ENCODE measurements at regions not wholly inside any gene's neighbourhood (a gene's known extent, or its start where the extent isn't known, plus 50 kb on each side); places are given as distances from the start of the nearest gene placed in this dataset.

DNA sequence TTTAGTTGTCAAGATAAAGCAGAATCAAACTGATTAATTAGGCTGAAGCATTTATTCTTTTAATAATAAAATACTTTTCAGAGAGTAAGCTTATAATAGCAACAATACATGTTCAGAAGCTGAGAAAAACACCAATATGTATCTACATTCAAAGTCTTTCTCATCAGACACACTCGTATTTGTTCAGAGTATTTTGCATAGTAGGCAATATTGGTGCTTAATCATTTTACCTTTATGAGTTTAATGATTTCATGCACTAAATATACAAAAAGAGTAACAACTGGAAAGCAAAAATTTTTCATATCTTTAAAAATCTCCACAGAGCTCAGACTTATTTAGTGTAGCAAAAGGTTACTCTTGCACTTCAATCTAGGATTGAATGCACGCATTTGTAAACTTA lies 313.9 kb downstream of the ZEB2 start:
- intact Hi-C loops (cut with micrococcal nuclease; ENCODE audit: unreplicated experiment) = no loop called here
- no peaks in the 10 kb centered on the region for H3K9me3 ChIP-seq (ENCODE audit: low read depth, low read length, poor library complexity, severe bottlenecking)
- no peaks in the 10 kb centered on the region for H3K27me3 ChIP-seq (replicated peaks; ENCODE audit: insufficient read depth, low read depth, low read length, poor library complexity)
- POLR2A ChIA-PET (ENCODE audit: low non-redundant PET) = no interaction called here
- no TSS peak for BruUV-seq (replicated peaks)
- H3K36me3 ChIP-seq (ENCODE audit: insufficient read depth, low read length, poor library complexity, severe bottlenecking) = no peaks in the 10 kb centered on the region
- CTCF ChIA-PET = no interaction called here
- no peak for DNase-seq (ENCODE audit: low spot score)
- TF ChIP-seq, protein P1, sequence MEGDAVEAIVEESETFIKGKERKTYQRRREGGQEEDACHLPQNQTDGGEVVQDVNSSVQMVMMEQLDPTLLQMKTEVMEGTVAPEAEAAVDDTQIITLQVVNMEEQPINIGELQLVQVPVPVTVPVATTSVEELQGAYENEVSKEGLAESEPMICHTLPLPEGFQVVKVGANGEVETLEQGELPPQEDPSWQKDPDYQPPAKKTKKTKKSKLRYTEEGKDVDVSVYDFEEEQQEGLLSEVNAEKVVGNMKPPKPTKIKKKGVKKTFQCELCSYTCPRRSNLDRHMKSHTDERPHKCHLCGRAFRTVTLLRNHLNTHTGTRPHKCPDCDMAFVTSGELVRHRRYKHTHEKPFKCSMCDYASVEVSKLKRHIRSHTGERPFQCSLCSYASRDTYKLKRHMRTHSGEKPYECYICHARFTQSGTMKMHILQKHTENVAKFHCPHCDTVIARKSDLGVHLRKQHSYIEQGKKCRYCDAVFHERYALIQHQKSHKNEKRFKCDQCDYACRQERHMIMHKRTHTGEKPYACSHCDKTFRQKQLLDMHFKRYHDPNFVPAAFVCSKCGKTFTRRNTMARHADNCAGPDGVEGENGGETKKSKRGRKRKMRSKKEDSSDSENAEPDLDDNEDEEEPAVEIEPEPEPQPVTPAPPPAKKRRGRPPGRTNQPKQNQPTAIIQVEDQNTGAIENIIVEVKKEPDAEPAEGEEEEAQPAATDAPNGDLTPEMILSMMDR (conservative IDR thresholded peaks at IDR 0.05; ENCODE audit: low read depth, low read length) = no peak
- TF ChIP-seq EZH2 (IDR thresholded peaks at IDR 0.05; ENCODE audit: borderline replicate concordance, low read depth, low read length, poor library complexity, severe bottlenecking) = no peak
- no peak overlapping the region for H3K4me3 ChIP-seq (ENCODE audit: low read depth, low read length, poor library complexity, severe bottlenecking)
- no peak overlapping the region for H3K27ac ChIP-seq (ENCODE audit: low read depth, low read length, poor library complexity, severe bottlenecking)
- H3K4me1 ChIP-seq (ENCODE audit: insufficient read depth, low read length, poor library complexity, severe bottlenecking) = no peaks in the 10 kb centered on the region

DNA sequence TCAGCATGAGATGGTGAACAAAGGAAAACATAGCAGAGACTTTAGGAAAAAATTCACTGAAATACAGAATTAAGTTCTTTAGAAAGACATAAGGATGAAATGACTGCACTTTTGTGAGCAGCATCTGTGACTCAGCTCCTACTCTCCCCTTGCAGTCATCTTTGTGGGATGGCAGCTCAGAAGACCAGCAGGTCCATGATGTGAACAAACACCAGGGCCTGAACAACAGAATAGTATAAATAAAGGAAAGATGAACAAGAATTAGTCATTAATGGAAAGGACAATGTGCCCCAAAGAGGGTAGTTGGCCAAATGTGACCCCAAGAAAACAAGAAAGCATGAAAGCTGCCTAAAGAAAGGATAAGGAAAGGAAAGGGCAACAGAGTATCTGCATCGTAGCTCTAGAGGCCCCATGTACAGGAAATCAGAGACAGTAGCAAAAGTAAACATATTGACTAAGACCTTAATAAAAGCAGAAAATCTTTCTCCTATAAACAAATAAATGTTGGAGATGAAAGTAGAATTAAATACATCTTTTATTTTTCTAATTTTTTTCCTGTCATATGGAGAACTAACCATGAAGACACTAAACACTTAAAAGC lies 318.0 kb downstream of the ZEB2 start:
- DNase-seq (ENCODE audit: low spot score) = no peak
- H3K4me1 ChIP-seq (ENCODE audit: insufficient read depth, low read length, poor library complexity, severe bottlenecking) = no peaks in the 10 kb centered on the region
- no peak for TF ChIP-seq EZH2 (IDR thresholded peaks at IDR 0.05; ENCODE audit: borderline replicate concordance, low read depth, low read length, poor library complexity, severe bottlenecking)
- TF ChIP-seq, protein P1 (conservative IDR thresholded peaks at IDR 0.05; ENCODE audit: low read depth, low read length) = no peak
- no peaks in the 10 kb centered on the region for H3K27me3 ChIP-seq (replicated peaks; ENCODE audit: insufficient read depth, low read depth, low read length, poor library complexity)
- H3K4me3 ChIP-seq (ENCODE audit: low read depth, low read length, poor library complexity, severe bottlenecking) = no peak overlapping the region
- H3K36me3 ChIP-seq (ENCODE audit: insufficient read depth, low read length, poor library complexity, severe bottlenecking) = no peaks in the 10 kb centered on the region
- no peaks in the 10 kb centered on the region for H3K9me3 ChIP-seq (ENCODE audit: low read depth, low read length, poor library complexity, severe bottlenecking)
- intact Hi-C loops (cut with micrococcal nuclease; ENCODE audit: unreplicated experiment) = no loop called here
- ChIA-PET CTCF (no interaction called here), POLR2A (ENCODE audit: low non-redundant PET) (no interaction called here)
- H3K27ac ChIP-seq (ENCODE audit: low read depth, low read length, poor library complexity, severe bottlenecking) = no peak overlapping the region
- no TSS peak for BruUV-seq (replicated peaks)

DNA sequence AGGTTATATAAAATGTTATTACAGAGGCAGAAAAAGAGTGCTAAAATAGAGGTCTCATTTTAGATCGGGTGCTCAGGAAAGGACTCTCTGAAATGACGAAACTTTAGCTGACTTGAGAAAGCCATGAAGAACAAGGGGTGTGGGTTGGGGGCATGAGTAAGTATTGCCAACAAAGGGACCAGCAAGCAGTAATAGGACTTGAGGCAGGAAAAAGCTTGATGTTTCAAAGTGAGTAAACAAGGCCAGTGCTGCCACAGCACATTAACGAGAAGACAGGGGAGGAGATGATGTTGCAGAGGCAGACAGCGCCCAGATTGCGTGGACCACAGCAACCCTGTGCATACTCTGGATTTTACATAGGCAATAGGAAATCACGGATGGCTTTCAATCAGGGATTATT lies 318.8 kb downstream of the ZEB2 start:
- POLR2A ChIA-PET (ENCODE audit: low non-redundant PET) = no interaction called here
- intact Hi-C loops (cut with micrococcal nuclease; ENCODE audit: unreplicated experiment) = no loop called here
- Histone ChIP-seq H3K27ac (ENCODE audit: low read depth, low read length, poor library complexity, severe bottlenecking) (no peak overlapping the region), H3K4me3 (ENCODE audit: low read depth, low read length, poor library complexity, severe bottlenecking) (no peak overlapping the region), H3K27me3 (replicated peaks; ENCODE audit: insufficient read depth, low read depth, low read length, poor library complexity) (no peaks in the 10 kb centered on the region), H3K4me1 (ENCODE audit: insufficient read depth, low read length, poor library complexity, severe bottlenecking) (no peaks in the 10 kb centered on the region), H3K9me3 (ENCODE audit: low read depth, low read length, poor library complexity, severe bottlenecking) (no peaks in the 10 kb centered on the region), H3K36me3 (ENCODE audit: insufficient read depth, low read length, poor library complexity, severe bottlenecking) (no peaks in the 10 kb centered on the region)
- TF ChIP-seq, protein P1 (conservative IDR thresholded peaks at IDR 0.05; ENCODE audit: low read depth, low read length) = no peak
- no peak for TF ChIP-seq EZH2 (IDR thresholded peaks at IDR 0.05; ENCODE audit: borderline replicate concordance, low read depth, low read length, poor library complexity, severe bottlenecking)
- DNase-seq (ENCODE audit: low spot score) = no peak
- no TSS peak for BruUV-seq (replicated peaks)
- CTCF ChIA-PET = no interaction called here
